H1 (cell line): ENCODE measurements at regions not wholly inside any gene's neighbourhood (a gene's known extent, or its start where the extent isn't known, plus 50 kb on each side); places are given as distances from the start of the nearest gene placed in this dataset.

Experiments
- CTCF ChIA-PET: fragments of 300-600 bp; sonication (Branson Sonifier 250); formaldehyde crosslinking; loops from one replicate; lab custom pipeline; 2021; ENCODE audit not compliant: partially characterized antibody; lab: Charles Lee
- POLR2A ChIA-PET: fragments of 300-600 bp; sonication (Branson Sonifier 250); formaldehyde crosslinking; loops from one replicate; lab custom pipeline; 2021; ENCODE audit warnings: inconsistent platforms; ENCODE audit not compliant: partially characterized antibody; lab: Charles Lee
- DNase-seq, 2 experiments: peaks; one replicate each; pipeline versions ENCODE4 v3.0.0 to v3.0.0-alpha.2; 2010 to 2022; ENCODE audit warnings: low spot score in 2 of 2, low read depth in 1 of 2, mixed read lengths in 1 of 2
- FAIRE-seq: peaks from 2 replicates; lab custom pipeline; 2011; peaks lifted over from hg19 to GRCh38; lab: Jason Lieb, UNC
- H2AFZ ChIP-seq: 2 replicates; pipeline ENCODE4 v1.8.1; 2012; ENCODE audit warnings: low read length, inconsistent platforms
- H2AK5ac ChIP-seq: 2 replicates; pipeline ENCODE4 v1.6.1; 2013; ENCODE audit warnings: low read depth, low read length
- H2BK120ac ChIP-seq: replicated peaks from 2 replicates; pipeline ENCODE3; 2013; ENCODE audit warnings: low read depth, low read length, inconsistent platforms
- H2BK12ac ChIP-seq: 2 replicates; pipeline ENCODE4 v1.6.1; 2013; ENCODE audit warnings: low read depth, low read length
- H2BK15ac ChIP-seq: 2 replicates; pipeline ENCODE4 v1.6.1; 2013; ENCODE audit warnings: low read length
- H2BK20ac ChIP-seq: 2 replicates; pipeline ENCODE4 v1.6.1; 2013; ENCODE audit warnings: low read length
- H2BK5ac ChIP-seq: 2 replicates; pipeline ENCODE4 v1.6.1; 2013; ENCODE audit warnings: low read depth, low read length
- H3K14ac ChIP-seq: 2 replicates; pipeline ENCODE4 v1.6.1; 2013; ENCODE audit warnings: inconsistent platforms; ENCODE audit not compliant: insufficient read length
- H3K18ac ChIP-seq: 2 replicates; pipeline ENCODE4 v1.6.1; 2013; ENCODE audit warnings: low read length; ENCODE audit errors: extremely low read depth
- H3K23ac ChIP-seq: 2 replicates; pipeline ENCODE4 v1.6.1; 2013; ENCODE audit warnings: inconsistent platforms; ENCODE audit not compliant: insufficient read length
- H3K23me2 ChIP-seq: 2 replicates; pipeline ENCODE4 v1.6.1; 2013; ENCODE audit warnings: low read depth, low read length
- H3K27ac ChIP-seq: 2 replicates; pipeline ENCODE4 v1.6.1; 2011; ENCODE audit warnings: low read depth, low read length, inconsistent platforms
- H3K27me3 ChIP-seq, 4 experiments: replicated peaks in 1 of 4; 1 replicate in 1 of 4; 2 replicates in 3 of 4; pipeline versions ENCODE4 v1.6.1 to v1.8.1; 2011 to 2013; ENCODE audit warnings: low read length in 3 of 4, mild to moderate bottlenecking in 3 of 4, inconsistent platforms in 2 of 4, mixed read lengths in 2 of 4, moderate library complexity in 1 of 4; ENCODE audit not compliant: control insufficient read depth in 3 of 4, insufficient read depth in 3 of 4; ENCODE audit errors: extremely low read depth in 1 of 4
- H3K36me3 ChIP-seq, 4 experiments: 2 replicates each; pipeline versions ENCODE4 v1.6.1 to v1.8.1; 2011 to 2013; ENCODE audit warnings: mild to moderate bottlenecking in 4 of 4, low read length in 3 of 4, moderate library complexity in 2 of 4, control low read depth in 1 of 4, inconsistent platforms in 1 of 4; ENCODE audit not compliant: insufficient read depth in 4 of 4, control insufficient read depth in 2 of 4
- H3K4ac ChIP-seq: replicated peaks from 2 replicates; pipeline ENCODE3; 2013; ENCODE audit warnings: low read length, low read depth, mixed read lengths, inconsistent platforms; ENCODE audit not compliant: insufficient read length
- H3K4me1 ChIP-seq, 4 experiments: replicated peaks in 1 of 4; 1 replicate in 1 of 4; 2 replicates in 3 of 4; pipeline versions ENCODE4 v1.6.1 to v1.8.1; 2011 to 2013; ENCODE audit warnings: low read length in 3 of 4, inconsistent platforms in 2 of 4, mixed read lengths in 1 of 4; ENCODE audit not compliant: insufficient read depth in 4 of 4, control insufficient read depth in 3 of 4
- H3K4me2 ChIP-seq, 2 experiments: 2 replicates each; pipeline versions ENCODE4 v1.6.1 to v1.8.1; 2011 to 2013; ENCODE audit warnings: low read depth in 2 of 2, low read length in 2 of 2, control low read depth in 1 of 2, inconsistent platforms in 1 of 2, mild to moderate bottlenecking in 1 of 2; ENCODE audit not compliant: insufficient read depth in 1 of 2
- H3K4me3 ChIP-seq, 4 experiments: fragments of 200-600, 300-600 bp in 1 of 4; sonication (generic), shearing (Covaris generic), sonication (Bioruptor Twin) in 1 of 4; 2 replicates each; pipeline versions ENCODE4 v1.5.1 to v1.8.1; 2011 to 2016; ENCODE audit warnings: low read length in 4 of 4, low read depth in 3 of 4, control low read depth in 2 of 4, inconsistent platforms in 2 of 4, mild to moderate bottlenecking in 2 of 4, mixed read lengths in 1 of 4, moderate library complexity in 1 of 4; ENCODE audit not compliant: insufficient read depth in 2 of 4; ENCODE audit errors: extremely low read depth in 1 of 4
- H3K56ac ChIP-seq: replicated peaks from 2 replicates; pipeline ENCODE3; 2013; ENCODE audit warnings: low read depth, mild to moderate bottlenecking, mixed read lengths, low read length, inconsistent platforms; ENCODE audit not compliant: insufficient read length
- H3K79me1 ChIP-seq: 2 replicates; pipeline ENCODE4 v1.6.1; 2013; ENCODE audit warnings: low read depth, low read length, control low read depth
- H3K79me2 ChIP-seq, 2 experiments: 2 replicates each; pipeline versions ENCODE4 v1.6.1 to v1.8.1; 2012 to 2013; ENCODE audit warnings: low read length in 2 of 2, mild to moderate bottlenecking in 2 of 2, inconsistent platforms in 1 of 2; ENCODE audit not compliant: insufficient read depth in 2 of 2, control insufficient read depth in 1 of 2
- H3K9ac ChIP-seq, 4 experiments: replicated peaks in 1 of 4; 1 replicate in 1 of 4; 2 replicates in 3 of 4; pipeline versions ENCODE4 v1.6.1 to v1.8.1; 2011 to 2013; ENCODE audit warnings: low read depth in 3 of 4, low read length in 3 of 4, control low read depth in 2 of 4, mild to moderate bottlenecking in 2 of 4, moderate library complexity in 2 of 4, inconsistent platforms in 1 of 4; ENCODE audit errors: extremely low read depth in 1 of 4
- H3K9me3 ChIP-seq, 2 experiments: 2 replicates each; pipeline versions ENCODE4 v1.6.1 to v1.8.1; 2012 to 2013; ENCODE audit warnings: mild to moderate bottlenecking in 2 of 2, moderate library complexity in 2 of 2, control low read depth in 1 of 2, inconsistent platforms in 1 of 2, low read depth in 1 of 2, low read length in 1 of 2, mixed read lengths in 1 of 2; ENCODE audit not compliant: insufficient read depth in 2 of 2
- H4K20me1 ChIP-seq, 2 experiments: replicated peaks in 1 of 2; 2 replicates each; pipeline versions ENCODE3 to v1.8.1; 2011 to 2013; ENCODE audit warnings: inconsistent platforms in 2 of 2, low read length in 2 of 2, mild to moderate bottlenecking in 1 of 2; ENCODE audit not compliant: insufficient read depth in 2 of 2, control insufficient read depth in 1 of 2
- H4K5ac ChIP-seq: 2 replicates; pipeline ENCODE4 v1.6.1; 2013; ENCODE audit warnings: low read length, low read depth, mixed read lengths, inconsistent platforms; ENCODE audit not compliant: insufficient read length
- H4K8ac ChIP-seq: 2 replicates; pipeline ENCODE4 v1.8.0; 2013; ENCODE audit warnings: mild to moderate bottlenecking, moderate library complexity, low read length, inconsistent platforms; ENCODE audit not compliant: insufficient read depth; ENCODE audit errors: extremely low read depth
- H4K91ac ChIP-seq: replicated peaks from 2 replicates; pipeline ENCODE3; 2013; ENCODE audit warnings: low read length, mixed read lengths, inconsistent platforms; ENCODE audit not compliant: insufficient read length
- CHD2 ChIP-seq: IDR thresholded peaks from 2 replicates; pipeline ENCODE4 v1.6.1; 2012; ENCODE audit warnings: low read length, improper control_type of control experiment
- EZH2 ChIP-seq: fragments of 200-600 bp; sonication (generic); IDR thresholded peaks from 2 replicates; pipeline ENCODE4 v1.7.1; 2012; ENCODE audit warnings: low read depth, mild to moderate bottlenecking, moderate library complexity, low read length, inconsistent platforms; ENCODE audit not compliant: severe bottlenecking
- HDAC2 ChIP-seq, 2 experiments: fragments of 300-600 bp in 1 of 2; sonication (generic) in 1 of 2; IDR thresholded peaks; 2 replicates each; pipeline ENCODE4 v1.6.1; 2011 to 2012; ENCODE audit warnings: low read depth in 2 of 2, low read length in 2 of 2, mild to moderate bottlenecking in 2 of 2, moderate library complexity in 2 of 2, borderline replicate concordance in 1 of 2, inconsistent platforms in 1 of 2
- KDM1A ChIP-seq: fragments of 200-600, 300-600 bp; sonication (generic); IDR thresholded peaks from 2 replicates; pipeline ENCODE4 v1.7.1; 2016; ENCODE audit warnings: mild to moderate bottlenecking, low read length, borderline replicate concordance
- POLR2A ChIP-seq, 2 experiments: IDR thresholded peaks; 1 replicate in 1 of 2; 2 replicates in 1 of 2; pipeline ENCODE4 v1.6.1; 2011; ENCODE audit warnings: low read depth in 2 of 2, low read length in 2 of 2, mild to moderate bottlenecking in 2 of 2; ENCODE audit errors: control extremely low read depth in 1 of 2
- POLR2AphosphoS5 ChIP-seq: IDR thresholded peaks from 2 replicates; pipeline ENCODE4 v1.6.1; 2011; ENCODE audit warnings: low read depth, low read length
- POU5F1 ChIP-seq: IDR thresholded peaks from 2 replicates; pipeline ENCODE4 v1.6.1; 2011; ENCODE audit warnings: low read depth, mild to moderate bottlenecking, low read length, moderate library complexity
- RAD21 ChIP-seq, 2 experiments: IDR thresholded peaks in 1 of 2; conservative IDR thresholded peaks in 1 of 2; 2 replicates each; pipeline ENCODE4 v1.6.1; 2011; ENCODE audit warnings: low read depth in 2 of 2, low read length in 2 of 2, improper control_type of control experiment in 1 of 2, inconsistent platforms in 1 of 2, mild to moderate bottlenecking in 1 of 2, moderate library complexity in 1 of 2
- RXRA ChIP-seq: IDR thresholded peaks from 2 replicates; pipeline ENCODE4 v1.6.1; 2011; ENCODE audit warnings: low read depth, mild to moderate bottlenecking, low read length, moderate library complexity; ENCODE audit not compliant: insufficient read depth
- SIX5 ChIP-seq: IDR thresholded peaks from 2 replicates; pipeline ENCODE4 v1.6.1; 2011; ENCODE audit warnings: mild to moderate bottlenecking, low read depth, low read length
- ZNF274 ChIP-seq: IDR thresholded peaks from 2 replicates; pipeline ENCODE4 v1.7.0; 2012; ENCODE audit warnings: low read length, borderline replicate concordance; ENCODE audit errors: extremely low read depth
- WGBS, 2 experiments: shearing (Covaris generic) in 1 of 2; methylation state at CpG; one replicate each; pipeline versions ENCODE4 v1.1.6 to v1.1.7; 2013 to 2015; ENCODE audit warnings: low lambda C conversion rate in 2 of 2, mixed read lengths in 2 of 2, inconsistent platforms in 1 of 2, low coverage in 1 of 2, missing lambda C conversion rate in 1 of 2; ENCODE audit not compliant: insufficient replicate concordance in 2 of 2, insufficient coverage in 1 of 2, insufficient read length in 1 of 2; ENCODE audit errors: extremely low coverage in 1 of 2, missing lambda C conversion rate in 1 of 2; 5-methylcytosine and 5-hydroxymethylcytosine counted together
- TF ChIP-seq, protein P1 (sequence below): IDR thresholded peaks from 2 replicates; pipeline ENCODE4 v1.6.1; 2012; ENCODE audit warnings: inconsistent platforms

DNA sequence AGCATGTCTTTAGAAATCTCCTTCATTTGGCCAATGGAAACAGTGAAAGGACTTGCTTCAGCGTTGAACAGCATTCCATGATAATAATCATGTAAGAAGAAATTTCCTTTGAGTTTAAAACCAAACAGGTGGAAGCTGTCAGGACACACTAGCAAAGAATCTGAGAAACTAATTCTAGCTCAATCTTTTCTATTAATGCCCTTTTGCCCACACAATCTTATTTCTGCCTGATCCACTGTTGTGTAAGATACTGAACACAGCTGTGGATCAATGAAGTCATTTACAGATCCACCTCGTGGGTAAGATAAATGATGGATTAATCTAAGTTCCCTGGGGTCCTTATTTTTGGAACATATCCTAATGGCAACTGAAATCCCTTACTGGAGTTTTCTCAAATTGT lies 536.9 kb upstream of the LMO3 start:
- no peak overlapping the region for H3K27ac ChIP-seq
- no peak overlapping the region for H2BK12ac ChIP-seq
- no peaks in the 10 kb centered on the region for H3K36me3 ChIP-seq
- no peak for DNase-seq
- no peak overlapping the region for H2BK5ac ChIP-seq
- no peak overlapping the region for H2BK120ac ChIP-seq
- H3K23me2 ChIP-seq: no peaks in the 10 kb centered on the region
- no peaks in the 10 kb centered on the region for H3K9me3 ChIP-seq
- no peak for FAIRE-seq
- H3K79me1 ChIP-seq: no peaks in the 10 kb centered on the region
- CTCF ChIA-PET: interaction anchor here (0.9 to 1.3 kb wide), 2 partner anchors 47 to 209 kb away, joined by 3 read pairs; no protein-coding TSS in a partner anchor
- no peak overlapping the region for H3K9ac ChIP-seq
- no peak overlapping the region for H2BK20ac ChIP-seq
- no peak overlapping the region for H2AK5ac ChIP-seq
- H3K4me2 ChIP-seq: no peak overlapping the region
- no peak overlapping the region for H3K23ac ChIP-seq
- no peak overlapping the region for H2AFZ ChIP-seq
- H3K14ac ChIP-seq: no peak overlapping the region
- WGBS, 2 experiments: 90% methylated on average over 2 of the region's 2 CpGs; no CpG with 5 or more reads in 1 of the 2 experiments
- H3K4ac ChIP-seq: no peak overlapping the region
- H4K8ac ChIP-seq: no peak overlapping the region
- H3K18ac ChIP-seq: no peak overlapping the region
- no peaks in the 10 kb centered on the region for H4K20me1 ChIP-seq
- no peak overlapping the region for H3K4me3 ChIP-seq
- H3K4me1 ChIP-seq: no peaks in the 10 kb centered on the region
- H4K91ac ChIP-seq: no peak overlapping the region
- no peak overlapping the region for H3K56ac ChIP-seq
- peaks cover 0 to 1% (median 0%) of the 10 kb centered on the region in 4 experiments; a peak in 1 of 7 replicates for H3K27me3 ChIP-seq
- H3K79me2 ChIP-seq: no peaks in the 10 kb centered on the region
- H4K5ac ChIP-seq: no peak overlapping the region
- no peak overlapping the region for H2BK15ac ChIP-seq
- POLR2A ChIA-PET: no interaction called here
- TF ChIP-seq HDAC2 (IDR thresholded peaks at IDR 0.05; ENCODE audit: borderline replicate concordance in 1 of 2, low read depth in 2 of 2, low read length in 2 of 2): no peak
- TF ChIP-seq ZNF274: no peak
- TF ChIP-seq POU5F1: no peak
- TF ChIP-seq RXRA: no peak
- TF ChIP-seq CHD2: no peak
- TF ChIP-seq, protein P1, sequence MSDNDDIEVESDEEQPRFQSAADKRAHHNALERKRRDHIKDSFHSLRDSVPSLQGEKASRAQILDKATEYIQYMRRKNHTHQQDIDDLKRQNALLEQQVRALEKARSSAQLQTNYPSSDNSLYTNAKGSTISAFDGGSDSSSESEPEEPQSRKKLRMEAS: no peak
- no peak for TF ChIP-seq POLR2AphosphoS5
- TF ChIP-seq POLR2A (IDR thresholded peaks at IDR 0.05; ENCODE audit: control extremely low read depth in 1 of 2, low read depth in 2 of 2, low read length in 2 of 2): no peak
- TF ChIP-seq SIX5: no peak
- no peak for TF ChIP-seq EZH2
- TF ChIP-seq RAD21 (IDR thresholded peaks at IDR 0.05 in 1 of 2, conservative IDR thresholded peaks at IDR 0.05 in 1 of 2; ENCODE audit: low read depth in 2 of 2, low read length in 2 of 2): no peak
- no peak for TF ChIP-seq KDM1A
